Sciatic nerve (tissue), 2 donors: ENCODE measurements at regions not wholly inside any gene's neighbourhood (a gene's known extent, or its start where the extent isn't known, plus 50 kb on each side); places are given as distances from the start of the nearest gene placed in this dataset.

ENCODE experiments used
- ATAC-seq: fragments of 200-7000 bp; cut with Tn5 transposase; one replicate; pipeline ENCODE4 v1.9.1; 2020; ENCODE audit warnings: mild to moderate bottlenecking, moderate library complexity
- DNase-seq: peaks from one replicate; pipeline ENCODE4 v3.0.0-alpha.2; 2020; ENCODE audit warnings: low spot score
- intact Hi-C: fragments of 100-400 bp; cut with DNase I; formaldehyde crosslinking; loops from one replicate; pipeline ENCODE4 v1.14.2; 2022
- donor health status: DM: no; HTN: no; CAD: no.
- donor health status: DM: no; HTN: no; CAD: no.

GRCh38 chr5:64110222-64110621 lies 55.4 kb upstream of the RNF180 start:
- DNase-seq = no peak
- ATAC-seq = no peak
- intact Hi-C loops = no loop called here

GRCh38 chr5:64108674-64109073 lies 57.0 kb upstream of the RNF180 start:
- ATAC-seq (no peak), DNase-seq (no peak)
- intact Hi-C loops = no loop called here

- DNase-seq = no peak
Measured at GRCh38 chr5:64100203-64100602, 65.4 kb upstream of the RNF180 start.

GRCh38 chr5:64096771-64097170 lies 68.9 kb upstream of the RNF180 start:
- intact Hi-C loops = no loop called here
- ATAC-seq (no peak), DNase-seq (no peak)

More at GRCh38 chr5:64100203-64100602, 65.4 kb upstream of the RNF180 start:
- ATAC-seq = no peak
- intact Hi-C loops = no loop called here

- ATAC-seq (no peak), DNase-seq (no peak)
- intact Hi-C loops = no loop called here
Measured at GRCh38 chr5:64077589-64077988, 88.1 kb upstream of the RNF180 start.

- DNase-seq = no peak
- no peak for ATAC-seq
- intact Hi-C loops = no loop called here
Measured at GRCh38 chr5:64074533-64074932, 91.1 kb upstream of the RNF180 start.

GRCh38 chr5:64069486-64069885 lies 96.2 kb upstream of the RNF180 start:
- DNase-seq = no peak
- no peak for ATAC-seq
- intact Hi-C loops = no loop called here

GRCh38 chr5:64050296-64050695 lies 88.1 kb upstream of the HTR1A start:
- no peak for ATAC-seq
- DNase-seq = no peak
- intact Hi-C loops = no loop called here

- no peak for DNase-seq
- intact Hi-C loops = no loop called here
- ATAC-seq = no peak
Measured at GRCh38 chr5:64040490-64040889, 78.2 kb upstream of the HTR1A start.

- no peak for ATAC-seq
- intact Hi-C loops = no loop called here
- no peak for DNase-seq
Measured at GRCh38 chr5:64026493-64026892, 64.2 kb upstream of the HTR1A start.

GRCh38 chr5:64019746-64020145 lies 57.5 kb upstream of the HTR1A start:
- intact Hi-C loops = loop anchor here (5.0 kb wide), 1 partner anchor 353 kb away; no protein-coding TSS in a partner anchor
- no peak for DNase-seq
- ATAC-seq = no peak

- DNase-seq = no peak
- intact Hi-C loops = no loop called here
- no peak for ATAC-seq
Measured at GRCh38 chr5:64018966-64019365, 56.7 kb upstream of the HTR1A start.

- ATAC-seq (no peak), DNase-seq (no peak)
Measured at GRCh38 chr5:64015824-64016223, 53.6 kb upstream of the HTR1A start.

More at GRCh38 chr5:64015824-64016223, 53.6 kb upstream of the HTR1A start:
- intact Hi-C loops = no loop called here
